ENCODE measurements at regions not wholly inside any gene's neighbourhood (a gene's known extent, or its start where the extent isn't known, plus 50 kb on each side); places are given as distances from the start of the nearest gene placed in this dataset.
"Not testable (repeated sequence)": the region's sequence is repeated elsewhere in the genome, so short reads cannot be mapped to it uniquely, and the experiment has no call there.

DNA sequence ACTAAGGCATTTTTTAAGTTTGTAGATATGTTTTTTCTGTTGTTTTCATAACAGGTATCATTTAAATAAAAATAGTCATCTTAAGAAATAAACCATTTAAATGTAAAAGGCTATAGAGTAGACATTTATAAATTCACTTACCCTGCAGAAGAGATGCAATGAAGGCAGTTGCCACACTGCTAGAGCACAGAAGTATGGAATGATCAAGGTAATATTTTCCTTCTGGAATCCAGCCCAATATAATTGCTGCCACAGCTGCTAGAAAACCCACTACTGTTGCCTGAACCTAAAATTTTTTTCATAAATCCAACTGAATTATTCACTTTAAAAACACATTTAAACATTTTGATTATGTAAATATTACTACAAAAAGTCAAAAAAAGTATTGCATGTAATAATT lies 69.2 kb downstream of the SLC41A2 start:
- no peak overlapping the region for H3K4me3 Mint-ChIP-seq (ENCODE audit: low read depth, unreplicated experiment)
- TF ChIP-seq, protein P1, sequence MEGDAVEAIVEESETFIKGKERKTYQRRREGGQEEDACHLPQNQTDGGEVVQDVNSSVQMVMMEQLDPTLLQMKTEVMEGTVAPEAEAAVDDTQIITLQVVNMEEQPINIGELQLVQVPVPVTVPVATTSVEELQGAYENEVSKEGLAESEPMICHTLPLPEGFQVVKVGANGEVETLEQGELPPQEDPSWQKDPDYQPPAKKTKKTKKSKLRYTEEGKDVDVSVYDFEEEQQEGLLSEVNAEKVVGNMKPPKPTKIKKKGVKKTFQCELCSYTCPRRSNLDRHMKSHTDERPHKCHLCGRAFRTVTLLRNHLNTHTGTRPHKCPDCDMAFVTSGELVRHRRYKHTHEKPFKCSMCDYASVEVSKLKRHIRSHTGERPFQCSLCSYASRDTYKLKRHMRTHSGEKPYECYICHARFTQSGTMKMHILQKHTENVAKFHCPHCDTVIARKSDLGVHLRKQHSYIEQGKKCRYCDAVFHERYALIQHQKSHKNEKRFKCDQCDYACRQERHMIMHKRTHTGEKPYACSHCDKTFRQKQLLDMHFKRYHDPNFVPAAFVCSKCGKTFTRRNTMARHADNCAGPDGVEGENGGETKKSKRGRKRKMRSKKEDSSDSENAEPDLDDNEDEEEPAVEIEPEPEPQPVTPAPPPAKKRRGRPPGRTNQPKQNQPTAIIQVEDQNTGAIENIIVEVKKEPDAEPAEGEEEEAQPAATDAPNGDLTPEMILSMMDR (IDR thresholded peaks at IDR 0.05; ENCODE audit: unreplicated experiment): no peak
- no peaks in the 10 kb centered on the region for H3K36me3 Mint-ChIP-seq (ENCODE audit: insufficient read depth, unreplicated experiment)
- H3K27me3 Mint-ChIP-seq (ENCODE audit: unreplicated experiment): no peaks in the 10 kb centered on the region
- peaks cover 10% of the 10 kb centered on the region for H3K4me1 Mint-ChIP-seq (ENCODE audit: low read depth, unreplicated experiment)
- H3K27ac Mint-ChIP-seq (ENCODE audit: unreplicated experiment): no peak overlapping the region
- intact Hi-C loops (cut with micrococcal nuclease; ENCODE audit: unreplicated experiment): loop anchor here (5.0 kb wide), 2 partner anchors 63 to 163 kb away; no protein-coding TSS in a partner anchor
- DNase-seq: no peak
- BruUV-seq (replicated peaks): no TSS peak
- CTCF ChIA-PET: no interaction called here
- H3K9me3 Mint-ChIP-seq (ENCODE audit: low read depth, unreplicated experiment): no peaks in the 10 kb centered on the region

DNA sequence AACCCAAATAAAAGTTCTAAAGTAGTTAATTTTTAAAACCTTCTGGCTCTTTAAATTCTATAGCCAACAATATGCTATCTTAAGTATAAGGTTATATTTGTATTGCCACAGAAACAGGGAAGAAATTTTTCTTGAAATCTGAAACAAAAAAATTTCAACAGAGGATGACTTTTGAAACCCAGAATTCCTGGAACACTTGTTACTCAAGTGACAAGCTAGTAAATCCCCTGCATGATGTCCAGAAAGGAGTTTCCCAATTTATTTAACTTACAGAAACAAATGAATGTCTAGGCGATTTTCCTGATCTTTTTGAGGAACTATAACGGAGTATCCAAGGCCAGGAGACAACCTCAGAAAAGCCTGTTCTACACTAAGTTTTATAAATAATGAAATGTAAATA lies 69.6 kb downstream of the SLC41A2 start:
- intact Hi-C loops (cut with micrococcal nuclease; ENCODE audit: unreplicated experiment): loop anchor here (5.0 kb wide), 2 partner anchors 64 to 164 kb away; no protein-coding TSS in a partner anchor
- BruUV-seq (replicated peaks): no TSS peak
- H3K27ac Mint-ChIP-seq (ENCODE audit: unreplicated experiment): no peak overlapping the region
- no peaks in the 10 kb centered on the region for H3K27me3 Mint-ChIP-seq (ENCODE audit: unreplicated experiment)
- no peaks in the 10 kb centered on the region for H3K9me3 Mint-ChIP-seq (ENCODE audit: low read depth, unreplicated experiment)
- H3K36me3 Mint-ChIP-seq (ENCODE audit: insufficient read depth, unreplicated experiment): no peaks in the 10 kb centered on the region
- no peak for DNase-seq
- H3K4me1 Mint-ChIP-seq (ENCODE audit: low read depth, unreplicated experiment): peaks cover 10% of the 10 kb centered on the region
- CTCF ChIA-PET: no interaction called here
- no peak overlapping the region for H3K4me3 Mint-ChIP-seq (ENCODE audit: low read depth, unreplicated experiment)
- TF ChIP-seq, protein P1 (IDR thresholded peaks at IDR 0.05; ENCODE audit: unreplicated experiment): no peak

DNA sequence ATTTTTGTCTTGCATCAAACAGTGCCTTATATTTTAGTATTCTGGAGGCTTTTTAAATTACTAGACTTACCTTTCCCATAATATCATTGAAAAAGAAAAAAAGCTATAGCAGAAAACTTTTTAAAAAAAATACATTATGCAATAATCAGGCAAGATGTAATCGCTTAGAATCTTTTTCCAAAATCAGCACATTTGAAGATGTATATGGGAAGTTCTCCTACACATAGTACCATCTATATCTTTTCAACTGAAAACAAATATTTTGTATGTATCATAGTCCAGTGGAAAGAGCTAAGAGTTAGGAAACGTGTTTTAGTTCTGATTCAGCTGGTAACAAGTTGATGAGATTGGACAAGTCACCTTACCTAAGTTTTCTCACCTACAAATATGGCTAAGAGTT lies 70.6 kb downstream of the SLC41A2 start:
- TF ChIP-seq, protein P1 (IDR thresholded peaks at IDR 0.05; ENCODE audit: unreplicated experiment): no peak
- intact Hi-C loops (cut with micrococcal nuclease; ENCODE audit: unreplicated experiment): loop anchor here (5.0 kb wide), 2 partner anchors 65 to 165 kb away; no protein-coding TSS in a partner anchor
- CTCF ChIA-PET: no interaction called here
- Mint-ChIP-seq H3K27ac (ENCODE audit: unreplicated experiment) (no peak overlapping the region), H3K36me3 (ENCODE audit: insufficient read depth, unreplicated experiment) (no peaks in the 10 kb centered on the region), H3K4me3 (ENCODE audit: low read depth, unreplicated experiment) (no peak overlapping the region), H3K4me1 (ENCODE audit: low read depth, unreplicated experiment) (peaks cover 10% of the 10 kb centered on the region), H3K9me3 (ENCODE audit: low read depth, unreplicated experiment) (peaks cover 3% of the 10 kb centered on the region), H3K27me3 (ENCODE audit: unreplicated experiment) (no peaks in the 10 kb centered on the region)
- DNase-seq: no peak
- BruUV-seq (replicated peaks): no TSS peak

DNA sequence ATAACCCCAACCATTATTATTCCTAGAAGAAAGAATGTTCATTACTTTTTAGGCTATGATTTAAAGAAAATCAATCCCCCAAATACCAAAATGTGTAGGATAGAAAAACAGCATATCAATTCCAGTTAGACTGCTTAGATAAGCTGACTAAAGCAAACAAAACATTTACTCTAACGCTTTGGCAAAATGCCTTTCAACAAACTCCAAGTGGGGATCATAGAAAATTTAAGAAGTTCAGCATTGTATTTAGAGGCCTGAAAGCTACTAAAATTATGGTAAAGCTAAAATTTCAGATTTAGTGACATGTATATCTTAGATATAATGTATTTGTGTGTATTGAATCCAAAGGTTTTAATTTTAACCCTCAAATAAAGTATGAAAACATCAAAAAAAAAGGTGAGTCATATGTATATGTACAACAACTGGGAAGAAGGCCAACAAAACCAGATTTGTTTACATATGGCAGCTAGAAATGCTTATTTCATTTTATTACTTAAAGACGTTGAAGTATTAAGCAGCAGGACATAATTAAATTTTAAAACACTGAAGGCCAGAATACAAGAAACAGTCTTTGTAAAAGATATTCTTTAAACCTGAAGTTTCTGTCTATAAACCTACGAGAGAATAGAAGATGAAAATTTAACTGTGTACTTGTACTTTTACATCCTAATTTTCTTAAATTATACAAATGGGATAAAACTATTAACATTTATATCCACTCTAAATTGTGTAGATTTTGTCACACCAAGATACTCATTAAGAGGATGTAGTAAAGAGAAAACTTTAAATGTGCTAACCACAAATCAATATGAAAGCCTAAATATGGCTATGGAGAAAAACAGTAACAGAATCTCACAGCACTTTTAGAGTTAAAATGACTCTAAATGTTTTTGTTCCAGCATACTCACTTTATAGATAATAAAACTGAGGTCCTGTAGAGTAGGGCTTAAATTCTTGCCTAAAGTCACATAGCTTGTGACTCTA lies 71.4 kb downstream of the SLC41A2 start:
- Mint-ChIP-seq H3K9me3 (ENCODE audit: low read depth, unreplicated experiment) (peaks cover 3% of the 10 kb centered on the region), H3K27ac (ENCODE audit: unreplicated experiment) (no peak overlapping the region), H3K27me3 (ENCODE audit: unreplicated experiment) (no peaks in the 10 kb centered on the region), H3K4me3 (ENCODE audit: low read depth, unreplicated experiment) (no peak overlapping the region), H3K4me1 (ENCODE audit: low read depth, unreplicated experiment) (peaks cover 10% of the 10 kb centered on the region), H3K36me3 (ENCODE audit: insufficient read depth, unreplicated experiment) (no peaks in the 10 kb centered on the region)
- no peak for DNase-seq
- no TSS peak for BruUV-seq (replicated peaks)
- TF ChIP-seq, protein P1 (IDR thresholded peaks at IDR 0.05; ENCODE audit: unreplicated experiment): no peak
- intact Hi-C loops (cut with micrococcal nuclease; ENCODE audit: unreplicated experiment): loop anchor here (5.0 kb wide), 2 partner anchors 66 to 166 kb away; no protein-coding TSS in a partner anchor
- CTCF ChIA-PET: interaction anchor here (1.2 kb wide), 1 partner anchor 505 kb away, joined by 4 read pairs; no protein-coding TSS in a partner anchor

DNA sequence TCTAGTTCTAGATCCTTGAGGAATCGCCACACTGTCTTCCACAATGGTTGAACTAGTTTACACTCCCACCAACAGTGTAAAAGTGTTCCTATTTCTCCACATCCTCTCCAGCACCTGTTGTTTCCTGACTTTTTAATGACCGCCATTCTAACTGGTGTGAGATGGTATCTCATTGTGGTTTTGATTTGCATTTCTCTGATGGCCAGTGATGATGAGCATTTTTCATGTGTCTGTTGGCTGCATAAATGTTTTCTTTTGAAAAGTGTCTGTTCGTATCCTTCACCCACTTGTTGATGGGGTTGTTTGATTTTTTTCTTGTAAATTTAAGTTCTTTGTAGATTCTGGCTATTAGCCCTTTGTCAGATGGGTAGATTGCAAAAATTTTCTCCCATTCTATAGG lies 79.2 kb downstream of the SLC41A2 start:
- CTCF ChIA-PET, DNase-seq: not testable (repeated sequence)
- intact Hi-C loops (cut with micrococcal nuclease; ENCODE audit: unreplicated experiment): loop anchor here (10.0 kb wide), 1 partner anchor 194 kb away; no protein-coding TSS in a partner anchor

More for the DNA sequence above, 79.2 kb downstream of the SLC41A2 start:
- H3K36me3 Mint-ChIP-seq (ENCODE audit: insufficient read depth, unreplicated experiment); H3K4me3 Mint-ChIP-seq (ENCODE audit: low read depth, unreplicated experiment); H3K9me3 Mint-ChIP-seq (ENCODE audit: low read depth, unreplicated experiment); H3K4me1 Mint-ChIP-seq (ENCODE audit: low read depth, unreplicated experiment); BruUV-seq (replicated peaks); H3K27ac Mint-ChIP-seq (ENCODE audit: unreplicated experiment); H3K27me3 Mint-ChIP-seq (ENCODE audit: unreplicated experiment): not testable (repeated sequence)
